SK-N-SH (cell line): ENCODE measurements at regions not wholly inside any gene's neighbourhood (a gene's known extent, or its start where the extent isn't known, plus 50 kb on each side); places are given as distances from the start of the nearest gene placed in this dataset.
"Not testable (repeated sequence)": the region's sequence is repeated elsewhere in the genome, so short reads cannot be mapped to it uniquely, and the experiment has no call there.

ENCODE experiments used
- CTCF ChIA-PET: fragments of 300-600, 350-600 bp; formaldehyde crosslinking; extraction: SDS; loops from one replicate; lab custom pipeline; 2021; lab: Yijun Ruan, JAX
- POLR2A ChIA-PET: fragments of 350-600 bp; sonication (Branson Sonifier 250); formaldehyde crosslinking; extraction: SDS; loops from one replicate; lab custom pipeline; 2020; ENCODE audit warnings: antibody characterized with exemption, inconsistent platforms; lab: Yijun Ruan, JAX
- DNase-seq: peaks from one replicate; pipeline ENCODE4 v3.0.0; 2012
- H2AFZ ChIP-seq: fragments of 200-600 bp; sonication (generic); 2 replicates; pipeline ENCODE4 v1.8.1; 2016; ENCODE audit warnings: antibody characterized with exemption, mild to moderate bottlenecking, low read depth
- H3F3A ChIP-seq: fragments of 200-600 bp; sonication (generic); replicated peaks from 2 replicates; pipeline ENCODE3; 2016; ENCODE audit warnings: antibody characterized with exemption, mild to moderate bottlenecking; ENCODE audit not compliant: insufficient read depth
- H3K27ac ChIP-seq, 2 experiments: fragments of 200-500 bp in 1 of 2; fragments of 200-600 bp in 1 of 2; sonication (Bioruptor generic) in 1 of 2; sonication (generic), shearing (Covaris generic) in 1 of 2; 2 replicates each; pipeline versions ENCODE4 v1.5.1 to v1.6.1; 2014 to 2016; ENCODE audit warnings: low read depth in 2 of 2, inconsistent platforms in 1 of 2, low read length in 1 of 2, mild to moderate bottlenecking in 1 of 2, mixed read lengths in 1 of 2
- H3K27me3 ChIP-seq: fragments of 200-600 bp; sonication (generic), shearing (Covaris generic); 2 replicates; pipeline ENCODE4 v1.6.1; 2016; ENCODE audit warnings: mixed run types; ENCODE audit not compliant: insufficient read depth
- H3K36me3 ChIP-seq, 2 experiments: fragments of 200-500 bp in 1 of 2; fragments of 200-600 bp in 1 of 2; sonication (Bioruptor generic) in 1 of 2; sonication (generic) in 1 of 2; replicated peaks in 1 of 2; 2 replicates each; pipeline versions ENCODE3 to v1.5.1; 2014 to 2016; ENCODE audit warnings: low read length in 1 of 2, mild to moderate bottlenecking in 1 of 2; ENCODE audit not compliant: insufficient read depth in 2 of 2, control insufficient read depth in 1 of 2
- H3K4me1 ChIP-seq, 2 experiments: fragments of 200-500 bp in 1 of 2; fragments of 200-600 bp in 1 of 2; sonication (Bioruptor generic) in 1 of 2; sonication (generic), shearing (Covaris generic) in 1 of 2; 2 replicates each; pipeline versions ENCODE4 v1.5.1 to v1.6.1; 2014 to 2016; ENCODE audit warnings: low read depth in 1 of 2, low read length in 1 of 2, mixed run types in 1 of 2; ENCODE audit not compliant: insufficient read depth in 2 of 2, control insufficient read depth in 1 of 2
- H3K4me2 ChIP-seq: fragments of 200-600 bp; sonication (generic), shearing (Covaris generic); 2 replicates; pipeline ENCODE4 v1.6.1; 2017; ENCODE audit warnings: mixed run types
- H3K4me3 ChIP-seq, 2 experiments: fragments of 200-500 bp in 1 of 2; fragments of 200-600 bp in 1 of 2; sonication (Bioruptor generic) in 1 of 2; sonication (generic), shearing (Covaris generic) in 1 of 2; 2 replicates each; pipeline versions ENCODE4 v1.5.1 to v1.8.1; 2014 to 2016; ENCODE audit warnings: low read depth in 2 of 2, inconsistent platforms in 1 of 2, low read length in 1 of 2, mild to moderate bottlenecking in 1 of 2, mixed read lengths in 1 of 2, moderate library complexity in 1 of 2
- H3K79me2 ChIP-seq: fragments of 200-600 bp; sonication (generic); 2 replicates; pipeline ENCODE4 v1.8.1; 2017; ENCODE audit warnings: mild to moderate bottlenecking; ENCODE audit not compliant: insufficient read depth
- H3K9ac ChIP-seq: fragments of 200-600 bp; sonication (generic); 2 replicates; pipeline ENCODE4 v1.6.1; 2017; ENCODE audit warnings: mixed run types
- H3K9me2 ChIP-seq: fragments of 200-600 bp; sonication (generic); 2 replicates; pipeline ENCODE4 v1.6.1; 2017; ENCODE audit warnings: mixed run types
- H3K9me3 ChIP-seq: fragments of 200-600 bp; sonication (generic); 2 replicates; pipeline ENCODE4 v1.6.1; 2017; ENCODE audit warnings: mixed run types, mild to moderate bottlenecking, moderate library complexity
- H4K20me1 ChIP-seq: fragments of 200-600 bp; sonication (generic); 2 replicates; pipeline ENCODE4 v1.6.1; 2017; ENCODE audit warnings: mild to moderate bottlenecking, mixed run types; ENCODE audit not compliant: insufficient read depth
- EP300 ChIP-seq, 2 experiments: IDR thresholded peaks; 2 replicates each; pipeline versions ENCODE4 v1.4.0 to v1.6.1; 2012; ENCODE audit warnings: borderline replicate concordance in 1 of 2, low read depth in 1 of 2, low read length in 1 of 2
- IRF3 ChIP-seq: fragments of 150-350 bp; IDR thresholded peaks from 2 replicates; pipeline ENCODE4 v1.6.1; 2016; ENCODE audit warnings: mild to moderate bottlenecking, low read depth, low read length
- MEF2A ChIP-seq: IDR thresholded peaks from 2 replicates; pipeline ENCODE4 v1.4.0; 2012; ENCODE audit warnings: low read depth, borderline replicate concordance
- MXI1 ChIP-seq: IDR thresholded peaks from 2 replicates; pipeline ENCODE4 v1.6.1; 2012; ENCODE audit warnings: mild to moderate bottlenecking, low read depth, low read length, improper control_type of control experiment
- NFIC ChIP-seq: IDR thresholded peaks from 2 replicates; pipeline ENCODE4 v1.4.0; 2012; ENCODE audit warnings: borderline replicate concordance
- NRF1 ChIP-seq: IDR thresholded peaks from 2 replicates; pipeline ENCODE4 v1.6.1; 2012; ENCODE audit warnings: low read depth, mild to moderate bottlenecking, low read length
- PBX3 ChIP-seq: IDR thresholded peaks from 2 replicates; pipeline ENCODE4; 2012
- RAD21 ChIP-seq: IDR thresholded peaks from 2 replicates; pipeline ENCODE4 v1.6.1; 2012; ENCODE audit warnings: mild to moderate bottlenecking, low read length
- REST ChIP-seq: IDR thresholded peaks from 2 replicates; pipeline ENCODE4 v1.6.1; 2012; ENCODE audit warnings: mild to moderate bottlenecking, low read depth, low read length, moderate library complexity
- RFX5 ChIP-seq: IDR thresholded peaks from 2 replicates; pipeline ENCODE4 v1.6.1; 2012; ENCODE audit warnings: mild to moderate bottlenecking, improper control_type of control experiment, low read length
- RXRA ChIP-seq: IDR thresholded peaks from 2 replicates; pipeline ENCODE4 v1.4.0; 2012; ENCODE audit warnings: low read depth, mild to moderate bottlenecking, borderline replicate concordance
- SMC3 ChIP-seq: IDR thresholded peaks from 2 replicates; pipeline ENCODE4 v1.6.1; 2012; ENCODE audit warnings: low read depth, low read length, improper control_type of control experiment
- TCF12 ChIP-seq: IDR thresholded peaks from 2 replicates; pipeline ENCODE4 v1.4.0; 2012
- USF1 ChIP-seq: IDR thresholded peaks from 2 replicates; pipeline ENCODE4 v1.4.0; 2012; ENCODE audit warnings: low read depth, borderline replicate concordance
- YY1 ChIP-seq: IDR thresholded peaks from 2 replicates; pipeline ENCODE4 v1.4.0; 2012; ENCODE audit warnings: low read depth, mild to moderate bottlenecking
- ZBTB33 ChIP-seq: IDR thresholded peaks from 2 replicates; pipeline ENCODE4 v1.4.0; 2012; ENCODE audit warnings: low read depth, borderline replicate concordance
- WGBS: methylation state at CpG from one replicate; pipeline ENCODE4 v1.1.6; 2017; ENCODE audit warnings: low lambda C conversion rate; 5-methylcytosine and 5-hydroxymethylcytosine counted together

- H3K4me3 ChIP-seq, H3K36me3 ChIP-seq, H3K79me2 ChIP-seq, H3K4me2 ChIP-seq, H3K4me1 ChIP-seq, H3K9me3 ChIP-seq, POLR2A ChIA-PET, H3K9me2 ChIP-seq, H3K27me3 ChIP-seq, H3K27ac ChIP-seq, H3K9ac ChIP-seq, CTCF ChIA-PET, H4K20me1 ChIP-seq, H2AFZ ChIP-seq, DNase-seq, H3F3A ChIP-seq: not testable (repeated sequence)
- WGBS: 86% methylated on average over 16 of the region's 16 CpGs
These were observed 984.9 kb upstream of the DDX18 start for GRCh38 chr2:116829543-116829942.

GRCh38 chr2:116832148-116832547 is 982.3 kb upstream of the DDX18 start:
- H3K4me3 ChIP-seq: no peak overlapping the region
- H3K4me2 ChIP-seq: no peak overlapping the region
- H3K9me3 ChIP-seq: peaks cover 4% of the 10 kb centered on the region; the same call in 1 of the 2 replicates
- ChIA-PET CTCF (interaction anchor here (1.8 kb wide), 1 partner anchor 9 kb away, joined by 5 read pairs; no protein-coding TSS in a partner anchor), POLR2A (no interaction called here)
- H3K36me3 ChIP-seq: no peaks in the 10 kb centered on the region
- DNase-seq: no peak
- TF ChIP-seq IRF3 (no peak), TCF12 (no peak), NRF1 (no peak), PBX3 (no peak), NFIC (no peak), ZBTB33 (no peak), YY1 (no peak), MXI1 (no peak), REST (no peak), RFX5 (no peak), RAD21 (no peak), USF1 (no peak), MEF2A (no peak), SMC3 (no peak), RXRA (no peak), EP300 (IDR thresholded peaks at IDR 0.05; ENCODE audit: borderline replicate concordance in 1 of 2, low read depth in 1 of 2, low read length in 1 of 2) (no peak)
- no peaks in the 10 kb centered on the region for H3K79me2 ChIP-seq
- no peaks in the 10 kb centered on the region for H3F3A ChIP-seq
- H2AFZ ChIP-seq: no peak overlapping the region
- H3K9me2 ChIP-seq: no peaks in the 10 kb centered on the region; the same call in 1 of the 2 replicates
- WGBS: 35% methylated on average over 2 of the region's 2 CpGs
- H3K27ac ChIP-seq: no peak overlapping the region
- H3K4me1 ChIP-seq: no peaks in the 10 kb centered on the region
- no peaks in the 10 kb centered on the region for H4K20me1 ChIP-seq
- H3K27me3 ChIP-seq: no peaks in the 10 kb centered on the region
- H3K9ac ChIP-seq: no peak overlapping the region
